ENCODE measurements at regions not wholly inside any gene's neighbourhood (a gene's known extent, or its start where the extent isn't known, plus 50 kb on each side); places are given as distances from the start of the nearest gene placed in this dataset.

DNA sequence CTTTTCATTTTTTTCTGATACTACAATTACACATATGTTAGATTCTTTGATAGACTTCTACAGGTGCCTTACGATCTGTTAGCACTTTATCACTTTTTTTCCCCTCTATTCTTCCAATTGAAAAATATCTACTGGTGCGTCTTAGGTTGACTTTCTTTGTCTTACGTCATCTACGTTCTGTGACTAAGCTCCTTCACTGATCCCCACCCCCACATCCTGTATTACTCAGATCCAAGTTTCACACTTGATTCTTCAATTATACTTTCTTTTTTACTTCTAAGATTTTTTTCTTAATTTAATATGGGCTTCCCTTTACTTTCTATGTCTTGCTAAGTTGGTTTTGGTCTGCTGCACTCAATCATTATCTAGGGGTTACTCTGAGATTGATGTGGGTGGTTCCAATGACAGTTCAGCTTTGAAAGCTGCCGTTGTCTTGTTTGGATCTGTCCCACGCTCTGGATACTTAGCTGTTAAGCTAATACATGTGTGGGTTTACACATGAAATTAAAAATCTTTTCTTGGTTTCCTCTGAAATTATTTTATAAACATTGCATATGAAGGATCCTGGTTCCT, 1321.1 kb downstream of the RAPGEF2 start (continued):
- TF ChIP-seq, protein P1, sequence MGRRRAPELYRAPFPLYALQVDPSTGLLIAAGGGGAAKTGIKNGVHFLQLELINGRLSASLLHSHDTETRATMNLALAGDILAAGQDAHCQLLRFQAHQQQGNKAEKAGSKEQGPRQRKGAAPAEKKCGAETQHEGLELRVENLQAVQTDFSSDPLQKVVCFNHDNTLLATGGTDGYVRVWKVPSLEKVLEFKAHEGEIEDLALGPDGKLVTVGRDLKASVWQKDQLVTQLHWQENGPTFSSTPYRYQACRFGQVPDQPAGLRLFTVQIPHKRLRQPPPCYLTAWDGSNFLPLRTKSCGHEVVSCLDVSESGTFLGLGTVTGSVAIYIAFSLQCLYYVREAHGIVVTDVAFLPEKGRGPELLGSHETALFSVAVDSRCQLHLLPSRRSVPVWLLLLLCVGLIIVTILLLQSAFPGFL (CRISPR knock-in tag; IDR thresholded peaks at IDR 0.05; ENCODE audit: borderline replicate concordance), result no peak
- TF ChIP-seq ZNF671 (CRISPR knock-in tag; IDR thresholded peaks at IDR 0.05) (no peak), ZNF121 (CRISPR knock-in tag; IDR thresholded peaks at IDR 0.05) (no peak), HMGA2 (CRISPR knock-in tag; IDR thresholded peaks at IDR 0.05) (no peak), IRF2 (CRISPR knock-in tag; IDR thresholded peaks at IDR 0.05; ENCODE audit: borderline replicate concordance, low read depth) (no peak)
- TF ChIP-seq, protein P2, sequence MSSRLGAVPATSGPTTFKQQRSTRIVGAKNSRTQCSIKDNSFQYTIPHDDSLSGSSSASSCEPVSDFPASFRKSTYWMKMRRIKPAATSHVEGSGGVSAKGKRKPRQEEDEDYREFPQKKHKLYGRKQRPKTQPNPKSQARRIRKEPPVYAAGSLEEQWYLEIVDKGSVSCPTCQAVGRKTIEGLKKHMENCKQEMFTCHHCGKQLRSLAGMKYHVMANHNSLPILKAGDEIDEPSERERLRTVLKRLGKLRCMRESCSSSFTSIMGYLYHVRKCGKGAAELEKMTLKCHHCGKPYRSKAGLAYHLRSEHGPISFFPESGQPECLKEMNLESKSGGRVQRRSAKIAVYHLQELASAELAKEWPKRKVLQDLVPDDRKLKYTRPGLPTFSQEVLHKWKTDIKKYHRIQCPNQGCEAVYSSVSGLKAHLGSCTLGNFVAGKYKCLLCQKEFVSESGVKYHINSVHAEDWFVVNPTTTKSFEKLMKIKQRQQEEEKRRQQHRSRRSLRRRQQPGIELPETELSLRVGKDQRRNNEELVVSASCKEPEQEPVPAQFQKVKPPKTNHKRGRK (CRISPR knock-in tag; IDR thresholded peaks at IDR 0.05; ENCODE audit: borderline replicate concordance), result no peak
- TF ChIP-seq, protein P3, sequence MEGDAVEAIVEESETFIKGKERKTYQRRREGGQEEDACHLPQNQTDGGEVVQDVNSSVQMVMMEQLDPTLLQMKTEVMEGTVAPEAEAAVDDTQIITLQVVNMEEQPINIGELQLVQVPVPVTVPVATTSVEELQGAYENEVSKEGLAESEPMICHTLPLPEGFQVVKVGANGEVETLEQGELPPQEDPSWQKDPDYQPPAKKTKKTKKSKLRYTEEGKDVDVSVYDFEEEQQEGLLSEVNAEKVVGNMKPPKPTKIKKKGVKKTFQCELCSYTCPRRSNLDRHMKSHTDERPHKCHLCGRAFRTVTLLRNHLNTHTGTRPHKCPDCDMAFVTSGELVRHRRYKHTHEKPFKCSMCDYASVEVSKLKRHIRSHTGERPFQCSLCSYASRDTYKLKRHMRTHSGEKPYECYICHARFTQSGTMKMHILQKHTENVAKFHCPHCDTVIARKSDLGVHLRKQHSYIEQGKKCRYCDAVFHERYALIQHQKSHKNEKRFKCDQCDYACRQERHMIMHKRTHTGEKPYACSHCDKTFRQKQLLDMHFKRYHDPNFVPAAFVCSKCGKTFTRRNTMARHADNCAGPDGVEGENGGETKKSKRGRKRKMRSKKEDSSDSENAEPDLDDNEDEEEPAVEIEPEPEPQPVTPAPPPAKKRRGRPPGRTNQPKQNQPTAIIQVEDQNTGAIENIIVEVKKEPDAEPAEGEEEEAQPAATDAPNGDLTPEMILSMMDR (IDR thresholded peaks at IDR 0.05), result no peak
- TF ChIP-seq, protein P4, sequence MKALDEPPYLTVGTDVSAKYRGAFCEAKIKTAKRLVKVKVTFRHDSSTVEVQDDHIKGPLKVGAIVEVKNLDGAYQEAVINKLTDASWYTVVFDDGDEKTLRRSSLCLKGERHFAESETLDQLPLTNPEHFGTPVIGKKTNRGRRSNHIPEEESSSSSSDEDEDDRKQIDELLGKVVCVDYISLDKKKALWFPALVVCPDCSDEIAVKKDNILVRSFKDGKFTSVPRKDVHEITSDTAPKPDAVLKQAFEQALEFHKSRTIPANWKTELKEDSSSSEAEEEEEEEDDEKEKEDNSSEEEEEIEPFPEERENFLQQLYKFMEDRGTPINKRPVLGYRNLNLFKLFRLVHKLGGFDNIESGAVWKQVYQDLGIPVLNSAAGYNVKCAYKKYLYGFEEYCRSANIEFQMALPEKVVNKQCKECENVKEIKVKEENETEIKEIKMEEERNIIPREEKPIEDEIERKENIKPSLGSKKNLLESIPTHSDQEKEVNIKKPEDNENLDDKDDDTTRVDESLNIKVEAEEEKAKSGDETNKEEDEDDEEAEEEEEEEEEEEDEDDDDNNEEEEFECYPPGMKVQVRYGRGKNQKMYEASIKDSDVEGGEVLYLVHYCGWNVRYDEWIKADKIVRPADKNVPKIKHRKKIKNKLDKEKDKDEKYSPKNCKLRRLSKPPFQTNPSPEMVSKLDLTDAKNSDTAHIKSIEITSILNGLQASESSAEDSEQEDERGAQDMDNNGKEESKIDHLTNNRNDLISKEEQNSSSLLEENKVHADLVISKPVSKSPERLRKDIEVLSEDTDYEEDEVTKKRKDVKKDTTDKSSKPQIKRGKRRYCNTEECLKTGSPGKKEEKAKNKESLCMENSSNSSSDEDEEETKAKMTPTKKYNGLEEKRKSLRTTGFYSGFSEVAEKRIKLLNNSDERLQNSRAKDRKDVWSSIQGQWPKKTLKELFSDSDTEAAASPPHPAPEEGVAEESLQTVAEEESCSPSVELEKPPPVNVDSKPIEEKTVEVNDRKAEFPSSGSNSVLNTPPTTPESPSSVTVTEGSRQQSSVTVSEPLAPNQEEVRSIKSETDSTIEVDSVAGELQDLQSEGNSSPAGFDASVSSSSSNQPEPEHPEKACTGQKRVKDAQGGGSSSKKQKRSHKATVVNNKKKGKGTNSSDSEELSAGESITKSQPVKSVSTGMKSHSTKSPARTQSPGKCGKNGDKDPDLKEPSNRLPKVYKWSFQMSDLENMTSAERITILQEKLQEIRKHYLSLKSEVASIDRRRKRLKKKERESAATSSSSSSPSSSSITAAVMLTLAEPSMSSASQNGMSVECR (CRISPR knock-in tag; IDR thresholded peaks at IDR 0.05; ENCODE audit: borderline replicate concordance), result no peak

DNA sequence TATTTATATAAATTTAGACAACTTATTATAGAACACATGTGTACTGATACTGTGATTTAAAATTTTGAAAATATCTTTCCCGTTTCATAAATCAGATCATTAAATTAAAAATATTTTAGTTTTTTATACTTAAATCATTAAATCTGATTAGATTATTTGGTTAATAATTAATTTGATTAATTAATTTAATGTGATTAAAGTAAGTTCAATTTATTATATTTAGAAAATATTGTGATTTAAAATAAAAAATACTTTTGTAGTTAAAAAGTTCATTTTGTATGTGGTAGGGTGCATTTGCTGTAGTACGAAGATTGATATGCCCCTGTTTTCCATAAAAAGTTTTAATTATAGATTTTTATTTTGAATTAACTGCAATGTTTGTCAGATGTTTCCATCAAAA, 1323.4 kb downstream of the RAPGEF2 start:
- peaks cover 7% of the 10 kb centered on the region for H3K4me1 Mint-ChIP-seq
- H3K9me3 Mint-ChIP-seq, result peaks cover 33% of the 10 kb centered on the region
- ATAC-seq (no peak), DNase-seq (ENCODE audit: low spot score) (no peak)
- CTCF ChIA-PET, result no interaction called here
- TF ChIP-seq HMGA2 (CRISPR knock-in tag; IDR thresholded peaks at IDR 0.05), result peak; percentile 93
- TF ChIP-seq EMX1 (CRISPR knock-in tag; IDR thresholded peaks at IDR 0.05), result no peak
- H3K27ac Mint-ChIP-seq, result no peak overlapping the region
- H3K4me3 Mint-ChIP-seq, result no peak overlapping the region
- POLR2A ChIA-PET, result no interaction called here
- H3K36me3 Mint-ChIP-seq, result no peaks in the 10 kb centered on the region
- no peaks in the 10 kb centered on the region for H3K27me3 Mint-ChIP-seq (ENCODE audit: low read depth)

DNA sequence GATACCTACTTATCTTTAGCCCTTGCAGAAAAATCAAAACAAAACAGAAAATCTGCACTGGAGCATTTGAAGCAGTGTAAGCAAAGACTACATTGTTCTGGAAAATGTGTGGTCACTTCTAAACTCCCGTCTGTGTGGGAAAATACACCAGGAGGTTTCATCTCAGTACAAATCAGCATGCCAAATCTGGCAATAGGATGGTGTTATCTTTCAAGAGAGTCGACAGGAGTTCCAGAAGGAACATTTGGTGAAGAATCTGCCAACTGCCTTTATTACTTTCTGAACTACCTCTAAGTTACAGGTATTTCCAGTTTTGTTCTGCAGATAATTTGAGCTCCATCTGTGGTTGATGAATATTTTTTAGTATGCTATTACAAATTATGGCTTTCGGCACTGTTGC, 1348.0 kb downstream of the RAPGEF2 start:
- POLR2A ChIA-PET, result no interaction called here
- H3K36me3 Mint-ChIP-seq, result no peaks in the 10 kb centered on the region
- no peaks in the 10 kb centered on the region for H3K9me3 Mint-ChIP-seq
- H3K4me3 Mint-ChIP-seq, result no peak overlapping the region
- DNase-seq (ENCODE audit: low spot score) (no peak), ATAC-seq (no peak)
- H3K4me1 Mint-ChIP-seq, result no peaks in the 10 kb centered on the region
- H3K27me3 Mint-ChIP-seq (ENCODE audit: low read depth), result no peaks in the 10 kb centered on the region
- H3K27ac Mint-ChIP-seq, result no peak overlapping the region
- CTCF ChIA-PET, result no interaction called here
- TF ChIP-seq, protein P5, sequence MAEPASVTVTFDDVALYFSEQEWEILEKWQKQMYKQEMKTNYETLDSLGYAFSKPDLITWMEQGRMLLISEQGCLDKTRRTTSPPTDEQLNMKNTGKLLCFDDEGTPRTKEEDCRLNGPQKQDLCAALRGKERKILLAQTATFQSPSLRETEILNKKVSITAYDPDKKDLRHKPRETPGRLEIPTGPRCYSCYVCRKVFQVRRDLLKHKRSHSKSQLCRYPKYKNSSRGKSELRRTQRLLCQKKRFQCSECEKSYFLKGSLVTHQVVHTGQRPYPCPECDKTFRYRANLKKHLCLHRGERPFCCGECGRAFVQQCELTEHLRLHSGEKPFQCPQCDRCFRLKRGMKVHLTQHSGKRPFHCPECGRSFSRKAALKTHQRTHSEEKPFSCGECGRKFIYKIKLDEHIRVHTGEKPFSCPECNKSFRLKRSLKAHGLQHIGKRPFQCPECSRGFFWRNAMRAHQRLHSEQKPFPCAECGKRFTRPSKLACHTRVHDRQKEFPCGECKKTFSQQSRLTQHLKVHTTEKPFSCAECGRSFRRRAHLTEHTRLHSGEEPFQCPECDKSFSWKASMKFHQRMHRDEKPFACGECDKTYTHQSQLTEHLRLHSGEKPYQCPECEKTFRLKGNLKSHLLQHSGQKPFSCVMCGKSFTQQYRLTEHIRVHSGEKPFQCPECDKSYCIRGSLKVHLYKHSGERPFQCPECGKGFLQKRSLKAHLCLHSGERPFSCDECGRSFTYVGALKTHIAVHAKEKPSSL (CRISPR knock-in tag; conservative IDR thresholded peaks at IDR 0.05), result no peak
- TF ChIP-seq ZNF671 (CRISPR knock-in tag; IDR thresholded peaks at IDR 0.05) (no peak), ZNF396 (CRISPR knock-in tag; IDR thresholded peaks at IDR 0.05; ENCODE audit: borderline replicate concordance) (no peak), TCF7 (CRISPR knock-in tag; IDR thresholded peaks at IDR 0.05; ENCODE audit: low read depth) (no peak), ETV6 (CRISPR knock-in tag; IDR thresholded peaks at IDR 0.05) (no peak)
- TF ChIP-seq, protein P6, sequence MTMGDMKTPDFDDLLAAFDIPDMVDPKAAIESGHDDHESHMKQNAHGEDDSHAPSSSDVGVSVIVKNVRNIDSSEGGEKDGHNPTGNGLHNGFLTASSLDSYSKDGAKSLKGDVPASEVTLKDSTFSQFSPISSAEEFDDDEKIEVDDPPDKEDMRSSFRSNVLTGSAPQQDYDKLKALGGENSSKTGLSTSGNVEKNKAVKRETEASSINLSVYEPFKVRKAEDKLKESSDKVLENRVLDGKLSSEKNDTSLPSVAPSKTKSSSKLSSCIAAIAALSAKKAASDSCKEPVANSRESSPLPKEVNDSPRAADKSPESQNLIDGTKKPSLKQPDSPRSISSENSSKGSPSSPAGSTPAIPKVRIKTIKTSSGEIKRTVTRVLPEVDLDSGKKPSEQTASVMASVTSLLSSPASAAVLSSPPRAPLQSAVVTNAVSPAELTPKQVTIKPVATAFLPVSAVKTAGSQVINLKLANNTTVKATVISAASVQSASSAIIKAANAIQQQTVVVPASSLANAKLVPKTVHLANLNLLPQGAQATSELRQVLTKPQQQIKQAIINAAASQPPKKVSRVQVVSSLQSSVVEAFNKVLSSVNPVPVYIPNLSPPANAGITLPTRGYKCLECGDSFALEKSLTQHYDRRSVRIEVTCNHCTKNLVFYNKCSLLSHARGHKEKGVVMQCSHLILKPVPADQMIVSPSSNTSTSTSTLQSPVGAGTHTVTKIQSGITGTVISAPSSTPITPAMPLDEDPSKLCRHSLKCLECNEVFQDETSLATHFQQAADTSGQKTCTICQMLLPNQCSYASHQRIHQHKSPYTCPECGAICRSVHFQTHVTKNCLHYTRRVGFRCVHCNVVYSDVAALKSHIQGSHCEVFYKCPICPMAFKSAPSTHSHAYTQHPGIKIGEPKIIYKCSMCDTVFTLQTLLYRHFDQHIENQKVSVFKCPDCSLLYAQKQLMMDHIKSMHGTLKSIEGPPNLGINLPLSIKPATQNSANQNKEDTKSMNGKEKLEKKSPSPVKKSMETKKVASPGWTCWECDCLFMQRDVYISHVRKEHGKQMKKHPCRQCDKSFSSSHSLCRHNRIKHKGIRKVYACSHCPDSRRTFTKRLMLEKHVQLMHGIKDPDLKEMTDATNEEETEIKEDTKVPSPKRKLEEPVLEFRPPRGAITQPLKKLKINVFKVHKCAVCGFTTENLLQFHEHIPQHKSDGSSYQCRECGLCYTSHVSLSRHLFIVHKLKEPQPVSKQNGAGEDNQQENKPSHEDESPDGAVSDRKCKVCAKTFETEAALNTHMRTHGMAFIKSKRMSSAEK (CRISPR knock-in tag; IDR thresholded peaks at IDR 0.05; ENCODE audit: borderline replicate concordance), result no peak
- TF ChIP-seq, protein P7, sequence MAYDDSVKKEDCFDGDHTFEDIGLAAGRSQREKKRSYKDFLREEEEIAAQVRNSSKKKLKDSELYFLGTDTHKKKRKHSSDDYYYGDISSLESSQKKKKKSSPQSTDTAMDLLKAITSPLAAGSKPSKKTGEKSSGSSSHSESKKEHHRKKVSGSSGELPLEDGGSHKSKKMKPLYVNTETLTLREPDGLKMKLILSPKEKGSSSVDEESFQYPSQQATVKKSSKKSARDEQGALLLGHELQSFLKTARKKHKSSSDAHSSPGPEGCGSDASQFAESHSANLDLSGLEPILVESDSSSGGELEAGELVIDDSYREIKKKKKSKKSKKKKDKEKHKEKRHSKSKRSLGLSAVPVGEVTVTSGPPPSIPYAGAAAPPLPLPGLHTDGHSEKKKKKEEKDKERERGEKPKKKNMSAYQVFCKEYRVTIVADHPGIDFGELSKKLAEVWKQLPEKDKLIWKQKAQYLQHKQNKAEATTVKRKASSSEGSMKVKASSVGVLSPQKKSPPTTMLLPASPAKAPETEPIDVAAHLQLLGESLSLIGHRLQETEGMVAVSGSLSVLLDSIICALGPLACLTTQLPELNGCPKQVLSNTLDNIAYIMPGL (CRISPR knock-in tag; IDR thresholded peaks at IDR 0.05), result no peak

Measured in WTC11 (cell line).